ENCODE measurements at regions not wholly inside any gene's neighbourhood (a gene's known extent, or its start where the extent isn't known, plus 50 kb on each side); places are given as distances from the start of the nearest gene placed in this dataset.

DNA sequence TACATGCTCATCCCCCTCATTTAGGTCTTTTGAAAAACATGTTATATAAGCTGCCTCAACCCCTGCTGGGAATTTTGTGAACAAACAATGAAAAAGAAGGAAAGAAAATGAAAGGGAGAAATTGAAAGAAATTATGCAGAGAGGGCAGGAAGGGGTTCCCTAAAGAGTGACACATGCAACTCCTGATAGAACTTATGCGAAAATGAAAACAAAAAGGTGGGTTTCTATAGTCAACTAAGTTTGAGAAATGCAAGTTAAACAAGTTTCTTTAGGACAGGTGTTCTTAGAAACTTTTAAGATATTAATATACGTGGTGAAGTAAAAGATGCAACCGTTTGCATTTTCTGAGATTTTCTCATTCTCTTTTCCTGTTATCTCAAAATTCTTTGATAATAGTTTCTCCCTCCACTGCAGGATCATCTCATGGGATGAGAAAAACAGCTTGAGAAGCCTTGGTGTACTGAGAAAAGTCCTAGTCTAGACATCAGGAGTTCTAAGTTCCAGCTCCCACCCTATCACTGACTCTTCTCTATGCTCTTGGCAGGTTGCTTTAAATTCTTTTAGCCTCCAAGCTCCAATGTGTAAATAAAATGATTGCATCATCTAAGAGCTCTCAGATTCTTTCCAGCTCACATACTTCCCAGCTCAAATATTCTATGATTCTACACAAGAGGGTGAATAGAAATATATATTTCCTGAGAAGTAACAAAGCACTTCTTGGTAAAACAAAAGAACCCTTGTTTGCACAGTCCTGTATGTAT, 109.2 kb downstream of the FAM76B start:
- Histone ChIP-seq H3K9me3 (ENCODE audit: control insufficient read depth, insufficient read depth, low read length) (no peaks in the 10 kb centered on the region), H3K4me1 (ENCODE audit: insufficient read depth, low read length) (peaks cover 8% of the 10 kb centered on the region; the same call in 1 of the 2 replicates), H3K9ac (ENCODE audit: low read depth, low read length) (no peak overlapping the region), H3K36me3 (ENCODE audit: insufficient read depth, low read length) (no peaks in the 10 kb centered on the region)

DNA sequence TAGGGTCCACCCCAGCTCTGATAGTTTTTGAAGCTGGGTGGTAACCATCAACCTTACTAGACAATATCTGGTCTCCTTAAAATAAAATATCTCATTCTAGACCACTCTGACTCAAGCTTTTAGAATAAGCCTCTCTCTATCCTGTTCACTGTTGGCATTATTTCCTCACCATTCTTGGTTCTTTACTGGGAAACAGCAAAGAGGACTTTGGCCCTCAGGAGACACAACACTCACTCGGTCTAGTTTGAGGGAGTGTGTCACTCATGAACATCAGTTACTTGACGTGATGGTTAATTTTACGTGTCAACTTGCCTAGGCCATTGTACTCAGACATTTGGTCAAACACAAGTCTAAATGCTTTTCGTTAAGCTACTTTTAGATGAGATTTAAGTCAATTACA, 110.6 kb downstream of the FAM76B start:
- Histone ChIP-seq H3K9ac (ENCODE audit: low read depth, low read length) (no peak overlapping the region), H3K4me1 (ENCODE audit: insufficient read depth, low read length) (peaks cover 8% of the 10 kb centered on the region; the same call in 1 of the 2 replicates), H3K9me3 (ENCODE audit: control insufficient read depth, insufficient read depth, low read length) (no peaks in the 10 kb centered on the region), H3K36me3 (ENCODE audit: insufficient read depth, low read length) (no peaks in the 10 kb centered on the region)

GRCh38 chr11:95676308-95676707, 113.3 kb downstream of the FAM76B start:
- H3K9ac ChIP-seq (ENCODE audit: low read depth, low read length): no peak overlapping the region
- peaks cover 8% of the 10 kb centered on the region; the same call in 1 of the 2 replicates for H3K4me1 ChIP-seq (ENCODE audit: insufficient read depth, low read length)
- H3K9me3 ChIP-seq (ENCODE audit: control insufficient read depth, insufficient read depth, low read length): no peaks in the 10 kb centered on the region
- no peaks in the 10 kb centered on the region for H3K36me3 ChIP-seq (ENCODE audit: insufficient read depth, low read length)

- Histone ChIP-seq H3K9ac (ENCODE audit: low read depth, low read length) (no peak overlapping the region), H3K4me1 (ENCODE audit: insufficient read depth, low read length) (peaks cover 8% of the 10 kb centered on the region; the same call in 1 of the 2 replicates), H3K36me3 (ENCODE audit: insufficient read depth, low read length) (no peaks in the 10 kb centered on the region), H3K9me3 (ENCODE audit: control insufficient read depth, insufficient read depth, low read length) (no peaks in the 10 kb centered on the region)
These were observed 114.0 kb downstream of the FAM76B start for GRCh38 chr11:95675585-95675984.

DNA sequence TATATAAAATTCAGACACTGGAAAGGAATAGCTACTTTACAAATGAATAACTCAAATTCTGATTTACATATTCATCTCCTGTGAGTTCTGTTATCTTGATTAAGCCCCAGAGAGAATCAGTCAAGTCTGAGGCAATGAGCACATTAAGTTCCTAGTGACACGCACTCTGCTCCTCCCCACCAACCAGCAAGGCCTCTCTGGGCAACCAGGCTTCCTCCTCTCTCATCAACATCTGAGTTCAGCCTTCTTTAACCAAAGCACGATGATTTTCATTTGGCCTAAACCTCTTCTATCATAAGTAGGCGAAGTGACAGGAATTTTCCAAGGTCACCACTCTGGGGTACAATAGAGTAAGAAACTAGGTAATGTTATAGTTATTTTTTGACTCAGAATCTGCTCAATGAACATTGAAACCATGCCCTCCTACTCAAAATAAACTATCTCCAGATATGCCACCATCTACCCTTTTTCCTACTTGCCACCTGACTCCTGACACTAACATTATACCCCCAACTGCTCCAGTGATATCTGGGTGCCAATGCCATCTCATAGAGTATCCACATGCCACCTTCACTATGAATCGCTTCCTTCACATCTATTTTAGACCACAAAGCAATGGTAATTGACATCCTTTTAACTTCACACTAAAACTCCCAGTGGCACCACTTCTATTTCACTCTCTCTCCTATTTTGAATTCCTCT, 114.8 kb downstream of the FAM76B start:
- Histone ChIP-seq H3K9ac (ENCODE audit: low read depth, low read length) (no peak overlapping the region), H3K36me3 (ENCODE audit: insufficient read depth, low read length) (no peaks in the 10 kb centered on the region), H3K4me1 (ENCODE audit: insufficient read depth, low read length) (peaks cover under 1% of the 10 kb centered on the region; the same call in 1 of the 2 replicates), H3K9me3 (ENCODE audit: control insufficient read depth, insufficient read depth, low read length) (no peaks in the 10 kb centered on the region)

GRCh38 chr11:95671768-95672167, 117.8 kb downstream of the FAM76B start:
- no peaks in the 10 kb centered on the region for H3K9me3 ChIP-seq (ENCODE audit: control insufficient read depth, insufficient read depth, low read length)
- H3K9ac ChIP-seq (ENCODE audit: low read depth, low read length): no peak overlapping the region
- H3K4me1 ChIP-seq (ENCODE audit: insufficient read depth, low read length): no peaks in the 10 kb centered on the region; the same call in 1 of the 2 replicates
- no peaks in the 10 kb centered on the region for H3K36me3 ChIP-seq (ENCODE audit: insufficient read depth, low read length)

DNA sequence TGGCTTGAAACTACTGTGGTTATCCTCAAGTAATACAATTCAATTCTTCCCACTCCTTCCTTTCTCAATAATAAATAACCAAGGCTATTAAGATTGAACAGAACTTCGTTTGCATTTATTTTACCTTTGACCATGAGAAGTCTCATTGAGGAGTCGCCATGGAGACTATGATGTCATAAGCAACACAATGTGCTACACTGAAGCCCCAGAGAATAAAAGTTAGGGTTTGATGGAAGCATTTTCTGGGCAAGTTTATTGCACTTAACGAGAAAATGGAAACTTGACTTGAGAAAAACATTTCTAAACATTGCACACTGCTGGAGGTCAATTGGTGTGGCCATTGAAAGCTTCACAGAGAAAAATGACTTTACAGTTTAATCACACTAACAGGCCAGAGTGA, 121.5 kb downstream of the FAM76B start:
- Histone ChIP-seq H3K9me3 (ENCODE audit: control insufficient read depth, insufficient read depth, low read length) (no peaks in the 10 kb centered on the region), H3K4me1 (ENCODE audit: insufficient read depth, low read length) (no peaks in the 10 kb centered on the region), H3K9ac (ENCODE audit: low read depth, low read length) (no peak overlapping the region), H3K36me3 (ENCODE audit: insufficient read depth, low read length) (no peaks in the 10 kb centered on the region)

DNA sequence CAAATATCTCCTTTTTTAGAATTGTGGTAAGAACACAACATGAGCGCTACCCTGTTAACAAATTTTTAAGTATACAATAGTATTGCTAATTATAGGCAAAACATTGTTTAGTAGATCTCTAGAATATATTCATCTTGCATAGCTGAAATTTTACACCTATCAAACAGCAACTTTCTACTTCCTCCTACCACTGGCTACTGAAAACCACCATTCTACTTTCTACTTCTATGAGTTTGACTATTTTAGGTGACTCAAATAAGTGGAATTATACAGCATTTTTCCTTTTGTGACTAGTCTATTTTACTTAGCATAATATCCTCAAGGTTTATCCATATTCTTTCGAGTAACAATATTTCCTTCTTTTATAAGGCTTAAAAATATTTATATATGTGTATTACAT, 128.4 kb downstream of the FAM76B start:
- Histone ChIP-seq H3K9me3 (ENCODE audit: control insufficient read depth, insufficient read depth, low read length) (no peaks in the 10 kb centered on the region), H3K9ac (ENCODE audit: low read depth, low read length) (no peak overlapping the region), H3K4me1 (ENCODE audit: insufficient read depth, low read length) (peaks cover 6% of the 10 kb centered on the region; the same call in 1 of the 2 replicates), H3K36me3 (ENCODE audit: insufficient read depth, low read length) (no peaks in the 10 kb centered on the region)

GRCh38 chr11:95660038-95660437, 129.5 kb downstream of the FAM76B start:
- H3K36me3 ChIP-seq (ENCODE audit: insufficient read depth, low read length): no peaks in the 10 kb centered on the region
- no peak overlapping the region for H3K9ac ChIP-seq (ENCODE audit: low read depth, low read length)
- peaks cover 6% of the 10 kb centered on the region; the same call in 1 of the 2 replicates for H3K4me1 ChIP-seq (ENCODE audit: insufficient read depth, low read length)
- H3K9me3 ChIP-seq (ENCODE audit: control insufficient read depth, insufficient read depth, low read length): no peaks in the 10 kb centered on the region

- no peaks in the 10 kb centered on the region for H3K36me3 ChIP-seq (ENCODE audit: insufficient read depth, low read length)
- no peak overlapping the region for H3K9ac ChIP-seq (ENCODE audit: low read depth, low read length)
- no peaks in the 10 kb centered on the region for H3K9me3 ChIP-seq (ENCODE audit: control insufficient read depth, insufficient read depth, low read length)
- peaks cover 6% of the 10 kb centered on the region; the same call in 1 of the 2 replicates for H3K4me1 ChIP-seq (ENCODE audit: insufficient read depth, low read length)
These were observed 130.5 kb downstream of the FAM76B start for GRCh38 chr11:95659088-95659487.

- Histone ChIP-seq H3K9me3 (ENCODE audit: control insufficient read depth, insufficient read depth, low read length) (no peaks in the 10 kb centered on the region), H3K36me3 (ENCODE audit: insufficient read depth, low read length) (no peaks in the 10 kb centered on the region), H3K9ac (ENCODE audit: low read depth, low read length) (no peak overlapping the region), H3K4me1 (ENCODE audit: insufficient read depth, low read length) (peaks cover 6% of the 10 kb centered on the region; the same call in 1 of the 2 replicates)
These were observed 134.0 kb downstream of the FAM76B start for GRCh38 chr11:95655536-95655935.

DNA sequence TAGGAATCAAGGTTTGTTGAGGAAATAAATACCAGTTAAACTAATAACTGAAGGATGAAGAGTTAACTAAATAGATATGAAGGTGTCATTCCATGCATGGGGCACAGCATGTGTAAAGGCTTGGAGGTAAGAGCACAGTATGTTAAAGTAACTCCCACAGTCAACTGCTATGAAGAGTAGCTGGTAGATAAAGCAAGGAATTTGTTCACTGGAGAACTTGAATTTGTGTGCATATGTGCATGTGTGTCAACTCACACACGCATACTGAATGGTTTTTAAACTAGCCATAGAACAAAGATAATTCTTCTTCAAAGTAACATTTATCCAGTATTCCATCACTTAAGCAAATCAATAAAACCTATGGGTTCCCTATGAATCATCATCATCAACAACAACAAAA, 135.9 kb downstream of the FAM76B start:
- no peak overlapping the region for H3K9ac ChIP-seq (ENCODE audit: low read depth, low read length)
- no peaks in the 10 kb centered on the region for H3K36me3 ChIP-seq (ENCODE audit: insufficient read depth, low read length)
- no peaks in the 10 kb centered on the region for H3K9me3 ChIP-seq (ENCODE audit: control insufficient read depth, insufficient read depth, low read length)
- H3K4me1 ChIP-seq (ENCODE audit: insufficient read depth, low read length): no peaks in the 10 kb centered on the region

GRCh38 chr11:95653099-95653498, 136.5 kb downstream of the FAM76B start:
- Histone ChIP-seq H3K4me1 (ENCODE audit: insufficient read depth, low read length) (no peaks in the 10 kb centered on the region), H3K36me3 (ENCODE audit: insufficient read depth, low read length) (no peaks in the 10 kb centered on the region), H3K9ac (ENCODE audit: low read depth, low read length) (no peak overlapping the region), H3K9me3 (ENCODE audit: control insufficient read depth, insufficient read depth, low read length) (no peaks in the 10 kb centered on the region)

GRCh38 chr11:95652002-95652472, 137.5 kb downstream of the FAM76B start:
- Histone ChIP-seq H3K4me1 (ENCODE audit: insufficient read depth, low read length) (no peaks in the 10 kb centered on the region), H3K9ac (ENCODE audit: low read depth, low read length) (no peak overlapping the region), H3K36me3 (ENCODE audit: insufficient read depth, low read length) (no peaks in the 10 kb centered on the region), H3K9me3 (ENCODE audit: control insufficient read depth, insufficient read depth, low read length) (no peaks in the 10 kb centered on the region)

GRCh38 chr11:95650276-95650675, 139.3 kb downstream of the FAM76B start:
- Histone ChIP-seq H3K36me3 (ENCODE audit: insufficient read depth, low read length) (no peaks in the 10 kb centered on the region), H3K4me1 (ENCODE audit: insufficient read depth, low read length) (no peaks in the 10 kb centered on the region), H3K9me3 (ENCODE audit: control insufficient read depth, insufficient read depth, low read length) (no peaks in the 10 kb centered on the region; the same call in 1 of the 2 replicates), H3K9ac (ENCODE audit: low read depth, low read length) (no peak overlapping the region)

Data from ES-I3 (cell line).